OCI-LY1 (cell line): ENCODE measurements at regions not wholly inside any gene's neighbourhood (a gene's known extent, or its start where the extent isn't known, plus 50 kb on each side); places are given as distances from the start of the nearest gene placed in this dataset.

ENCODE experiments used
- H2AFZ ChIP-seq: fragments of 200-600 bp; sonication (generic), shearing (Covaris generic); 2 replicates; pipeline ENCODE4 v1.6.0; 2014; ENCODE audit warnings: antibody characterized with exemption, mild to moderate bottlenecking, low read length
- H3F3A ChIP-seq: fragments of 200-600 bp; sonication (generic), shearing (Covaris generic); 2 replicates; pipeline ENCODE4 v1.6.0; 2014; ENCODE audit warnings: mild to moderate bottlenecking, antibody characterized with exemption, low read length, moderate library complexity; ENCODE audit not compliant: insufficient read depth
- H3K27ac ChIP-seq: fragments of 200-600 bp; sonication (generic); 2 replicates; pipeline ENCODE4 v1.5.1; 2014; ENCODE audit warnings: low read length, mixed run types, mild to moderate bottlenecking, low read depth; ENCODE audit not compliant: poor library complexity, severe bottlenecking
- H3K27me3 ChIP-seq: fragments of 200-600 bp; sonication (generic); 2 replicates; pipeline ENCODE4 v1.6.0; 2014; ENCODE audit warnings: antibody characterized with exemption, mild to moderate bottlenecking, low read length, moderate library complexity; ENCODE audit not compliant: insufficient read depth
- H3K36me3 ChIP-seq: fragments of 200-600 bp; sonication (generic); 2 replicates; pipeline ENCODE4 v1.6.1; 2014; ENCODE audit warnings: mild to moderate bottlenecking, antibody characterized with exemption, low read length, moderate library complexity, mixed read lengths; ENCODE audit not compliant: insufficient read depth
- H3K4me1 ChIP-seq: fragments of 200-600 bp; sonication (generic); 2 replicates; pipeline ENCODE4 v1.5.1; 2014; ENCODE audit warnings: mild to moderate bottlenecking, low read length, moderate library complexity; ENCODE audit not compliant: insufficient read depth, severe bottlenecking
- H3K4me2 ChIP-seq: fragments of 200-600 bp; sonication (generic), shearing (Covaris generic); 2 replicates; pipeline ENCODE4 v1.6.1; 2014; ENCODE audit warnings: low read length
- H3K4me3 ChIP-seq: fragments of 200-600 bp; sonication (generic); 2 replicates; pipeline ENCODE4 v1.5.1; 2014; ENCODE audit warnings: low read length, low read depth, mild to moderate bottlenecking, mixed read lengths; ENCODE audit not compliant: poor library complexity, severe bottlenecking
- H3K79me2 ChIP-seq: fragments of 200-600 bp; shearing (Covaris generic); 2 replicates; pipeline ENCODE4 v1.6.1; 2016; ENCODE audit warnings: mixed run types, low read length, mixed read lengths; ENCODE audit not compliant: insufficient read depth
- H3K9ac ChIP-seq: fragments of 200-600 bp; sonication (generic), shearing (Covaris generic); 2 replicates; pipeline ENCODE4 v1.6.1; 2014; ENCODE audit warnings: mild to moderate bottlenecking, low read length, mixed read lengths
- H3K9me2 ChIP-seq: fragments of 200-600 bp; sonication (generic), shearing (Covaris generic); 2 replicates; pipeline ENCODE4 v1.6.1; 2014; ENCODE audit warnings: low read depth, mild to moderate bottlenecking, low read length, mixed read lengths
- H3K9me3 ChIP-seq: fragments of 200-600 bp; shearing (Covaris generic); 2 replicates; pipeline ENCODE4 v1.6.1; 2014; ENCODE audit warnings: low read length, mixed read lengths
- H4K20me1 ChIP-seq: fragments of 200-600 bp; sonication (generic), shearing (Covaris generic); 2 replicates; pipeline ENCODE4 v1.6.0; 2016; ENCODE audit warnings: mild to moderate bottlenecking, low read length; ENCODE audit not compliant: insufficient read depth
- CTCF ChIP-seq: fragments of 200-600 bp; sonication (generic), shearing (Covaris generic); IDR thresholded peaks from 2 replicates; pipeline ENCODE4 v1.5.1; 2017; ENCODE audit warnings: mild to moderate bottlenecking, antibody characterized with exemption, low read length, moderate library complexity, mixed read lengths
- EZH2 ChIP-seq: fragments of 200-600 bp; sonication (generic), shearing (Covaris generic); IDR thresholded peaks from 2 replicates; pipeline ENCODE4 v1.8.0; 2017; ENCODE audit warnings: borderline replicate concordance, mixed run types, mild to moderate bottlenecking, antibody characterized with exemption, low read length, moderate library complexity, mixed read lengths

GRCh38 chr6:91434576-91434975, 847.7 kb upstream of the MAP3K7 start:
- H3K9ac ChIP-seq, result no peak overlapping the region

GRCh38 chr6:91433660-91434534, 847.0 kb upstream of the MAP3K7 start:
- Histone ChIP-seq H3K4me3 (no peak overlapping the region), H3K4me2 (no peak overlapping the region), H3K79me2 (no peaks in the 10 kb centered on the region), H3K4me1 (no peaks in the 10 kb centered on the region), H3K9me3 (no peaks in the 10 kb centered on the region), H3F3A (no peaks in the 10 kb centered on the region), H3K9ac (no peak overlapping the region), H3K36me3 (no peaks in the 10 kb centered on the region), H3K27me3 (no peaks in the 10 kb centered on the region), H3K27ac (no peak overlapping the region), H3K9me2 (no peaks in the 10 kb centered on the region), H4K20me1 (no peaks in the 10 kb centered on the region), H2AFZ (no peak overlapping the region)
- TF ChIP-seq EZH2 (no peak), CTCF (no peak)

More at GRCh38 chr6:91434576-91434975, 847.7 kb upstream of the MAP3K7 start:
- Histone ChIP-seq H3K4me2 (no peak overlapping the region), H3K36me3 (no peaks in the 10 kb centered on the region), H3K4me1 (no peaks in the 10 kb centered on the region), H4K20me1 (no peaks in the 10 kb centered on the region), H2AFZ (no peak overlapping the region), H3K79me2 (no peaks in the 10 kb centered on the region), H3K27me3 (no peaks in the 10 kb centered on the region), H3F3A (no peaks in the 10 kb centered on the region), H3K9me3 (no peaks in the 10 kb centered on the region), H3K27ac (no peak overlapping the region), H3K4me3 (no peak overlapping the region), H3K9me2 (no peaks in the 10 kb centered on the region)
- TF ChIP-seq CTCF, result no peak
- no peak for TF ChIP-seq EZH2

DNA sequence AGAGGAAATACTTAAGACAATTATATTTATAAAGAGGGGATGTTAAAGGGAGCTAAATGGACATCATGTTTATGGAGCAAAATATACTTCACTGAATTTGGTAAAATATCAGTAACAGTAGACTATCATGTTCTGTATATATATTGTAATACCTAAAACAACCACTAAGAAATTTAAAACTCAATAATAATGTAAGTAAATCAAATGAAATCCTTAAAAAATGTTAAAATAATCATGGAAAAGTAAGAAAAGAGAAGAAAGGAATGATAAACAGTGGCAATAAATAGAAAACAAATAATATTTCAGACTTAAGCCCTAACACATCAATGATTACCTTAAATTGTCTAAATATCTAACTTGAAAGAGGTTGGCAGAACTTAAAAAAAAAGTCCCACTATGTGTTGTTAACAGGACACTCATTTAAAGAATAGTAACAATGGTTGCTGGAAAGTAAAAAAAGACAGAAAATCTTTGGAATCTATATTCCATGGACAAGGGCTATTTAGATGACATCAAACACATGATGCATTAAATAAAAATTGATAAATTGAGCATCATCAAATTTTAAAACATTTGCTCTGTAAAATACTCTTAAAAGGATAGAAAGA, 842.2 kb upstream of the MAP3K7 start:
- no peaks in the 10 kb centered on the region for H3K79me2 ChIP-seq
- H3F3A ChIP-seq, result no peaks in the 10 kb centered on the region
- H3K9ac ChIP-seq, result no peak overlapping the region
- no peak overlapping the region for H3K4me2 ChIP-seq
- H3K27ac ChIP-seq, result no peak overlapping the region
- no peaks in the 10 kb centered on the region for H3K9me2 ChIP-seq
- no peaks in the 10 kb centered on the region for H3K36me3 ChIP-seq
- no peaks in the 10 kb centered on the region for H3K9me3 ChIP-seq
- no peak for TF ChIP-seq EZH2
- no peak for TF ChIP-seq CTCF
- H3K27me3 ChIP-seq, result no peaks in the 10 kb centered on the region
- no peaks in the 10 kb centered on the region for H4K20me1 ChIP-seq
- no peak overlapping the region for H2AFZ ChIP-seq
- H3K4me3 ChIP-seq, result no peak overlapping the region
- no peaks in the 10 kb centered on the region for H3K4me1 ChIP-seq
